ENCODE measurements at regions not wholly inside any gene's neighbourhood (a gene's known extent, or its start where the extent isn't known, plus 50 kb on each side); places are given as distances from the start of the nearest gene placed in this dataset.

GRCh38 chr5:60277941-60278340 is 384.4 kb upstream of the PDE4D start:
- no peak for TF ChIP-seq CTCF (IDR thresholded peaks at IDR 0.05)
- TF ChIP-seq ZFX (IDR thresholded peaks at IDR 0.05; ENCODE audit: borderline replicate concordance): no peak
